Colonic mucosa (tissue), 4 donors: ENCODE measurements at regions not wholly inside any gene's neighbourhood (a gene's known extent, or its start where the extent isn't known, plus 50 kb on each side); places are given as distances from the start of the nearest gene placed in this dataset.

Experiments
- DNase-seq: peaks from one replicate; pipeline ENCODE4 v3.0.0-alpha.2; 2020
- H3K27ac ChIP-seq: fragments of 200-600 bp; one replicate; pipeline ENCODE4 v1.8.0; 2021
- H3K27me3 ChIP-seq: fragments of 200-600 bp; one replicate; pipeline ENCODE4 v1.8.0; 2021
- H3K36me3 ChIP-seq: fragments of 200-600 bp; one replicate; pipeline ENCODE4 v1.8.0; 2021
- H3K4me1 ChIP-seq: fragments of 200-600 bp; one replicate; pipeline ENCODE4 v1.8.0; 2021; ENCODE audit warnings: mild to moderate bottlenecking
- H3K4me3 ChIP-seq: fragments of 200-600 bp; one replicate; pipeline ENCODE4 v1.8.0; 2021
- H3K9ac ChIP-seq, 2 donors: one replicate each; pipeline ENCODE4 v1.7.0; 2013; ENCODE audit warnings: control low read depth in 2 of 2, low read depth in 2 of 2, low read length in 2 of 2
- H3K9me3 ChIP-seq: fragments of 200-600 bp; one replicate; pipeline ENCODE4 v1.8.0; 2021
- CTCF ChIP-seq: fragments of 200-600 bp; IDR thresholded peaks from one replicate; pipeline ENCODE4 v1.8.0; 2022; ENCODE audit warnings: antibody characterized with exemption, mild to moderate bottlenecking
- intact Hi-C: fragments of 100-400 bp; cut with DNase I; formaldehyde crosslinking; loops from one replicate; pipeline ENCODE4 v1.14.1; 2022
- donor health status: healthy.
- donor health status: DM: no; HTN: no; CAD: no.
- donor health status: DM: no; HTN: no; CAD: no.

GRCh38 chr5:162473041-162473714 is 405.6 kb downstream of the GABRG2 start:
- Histone ChIP-seq H3K4me3 (no peak overlapping the region), H3K9ac (no peak overlapping the region), H3K9me3 (no peaks in the 10 kb centered on the region), H3K36me3 (no peaks in the 10 kb centered on the region), H3K4me1 (no peaks in the 10 kb centered on the region), H3K27me3 (no peaks in the 10 kb centered on the region), H3K27ac (no peak overlapping the region)
- intact Hi-C loops, result no loop called here
- no peak for DNase-seq
- no peak for TF ChIP-seq CTCF

GRCh38 chr5:162474239-162474638 is 406.7 kb downstream of the GABRG2 start:
- intact Hi-C loops, result no loop called here
- H3K9ac ChIP-seq, result no peak overlapping the region
- no peak for DNase-seq
- no peak overlapping the region for H3K4me3 ChIP-seq
- H3K4me1 ChIP-seq, result no peaks in the 10 kb centered on the region
- no peak overlapping the region for H3K27ac ChIP-seq
- H3K36me3 ChIP-seq, result no peaks in the 10 kb centered on the region
- no peak for TF ChIP-seq CTCF
- no peaks in the 10 kb centered on the region for H3K27me3 ChIP-seq
- no peaks in the 10 kb centered on the region for H3K9me3 ChIP-seq

- Histone ChIP-seq H3K9ac (no peak overlapping the region), H3K36me3 (no peaks in the 10 kb centered on the region)
Observed at GRCh38 chr5:162484095-162484494, 416.5 kb downstream of the GABRG2 start.

GRCh38 chr5:162484986-162485385 is 417.4 kb downstream of the GABRG2 start:
- DNase-seq, result no peak
- intact Hi-C loops, result no loop called here
- no peak for TF ChIP-seq CTCF
- Histone ChIP-seq H3K4me1 (no peaks in the 10 kb centered on the region), H3K27ac (no peak overlapping the region), H3K27me3 (no peaks in the 10 kb centered on the region), H3K4me3 (no peak overlapping the region), H3K9me3 (no peaks in the 10 kb centered on the region), H3K36me3 (no peaks in the 10 kb centered on the region), H3K9ac (no peak overlapping the region)

More at GRCh38 chr5:162484095-162484494, 416.5 kb downstream of the GABRG2 start:
- no peaks in the 10 kb centered on the region for H3K27me3 ChIP-seq
- H3K4me3 ChIP-seq, result no peak overlapping the region
- TF ChIP-seq CTCF, result no peak
- intact Hi-C loops, result no loop called here
- no peak for DNase-seq
- H3K9me3 ChIP-seq, result no peaks in the 10 kb centered on the region
- H3K27ac ChIP-seq, result no peak overlapping the region
- no peaks in the 10 kb centered on the region for H3K4me1 ChIP-seq

- intact Hi-C loops, result no loop called here
- Histone ChIP-seq H3K9ac (no peak overlapping the region), H3K9me3 (no peaks in the 10 kb centered on the region), H3K27me3 (no peaks in the 10 kb centered on the region), H3K36me3 (no peaks in the 10 kb centered on the region), H3K27ac (no peak overlapping the region), H3K4me3 (no peak overlapping the region), H3K4me1 (no peaks in the 10 kb centered on the region)
- DNase-seq, result no peak
- TF ChIP-seq CTCF, result no peak
Observed at GRCh38 chr5:162485666-162486292, 418.2 kb downstream of the GABRG2 start.
